Activated CD4-positive, alpha-beta T cell treated with anti-CD3 and anti-CD28 coated beads, Interleukin-2, amount 50 U/mL, for 16 hours (primary cell): ENCODE measurements at regions not wholly inside any gene's neighbourhood (a gene's known extent, or its start where the extent isn't known, plus 50 kb on each side); places are given as distances from the start of the nearest gene placed in this dataset.
"Not testable (repeated sequence)": the region's sequence is repeated elsewhere in the genome, so short reads cannot be mapped to it uniquely, and the experiment has no call there.

Source experiments
- DNase-seq: peaks from one replicate; pipeline ENCODE4 v3.0.0-alpha.2; 2020

DNA sequence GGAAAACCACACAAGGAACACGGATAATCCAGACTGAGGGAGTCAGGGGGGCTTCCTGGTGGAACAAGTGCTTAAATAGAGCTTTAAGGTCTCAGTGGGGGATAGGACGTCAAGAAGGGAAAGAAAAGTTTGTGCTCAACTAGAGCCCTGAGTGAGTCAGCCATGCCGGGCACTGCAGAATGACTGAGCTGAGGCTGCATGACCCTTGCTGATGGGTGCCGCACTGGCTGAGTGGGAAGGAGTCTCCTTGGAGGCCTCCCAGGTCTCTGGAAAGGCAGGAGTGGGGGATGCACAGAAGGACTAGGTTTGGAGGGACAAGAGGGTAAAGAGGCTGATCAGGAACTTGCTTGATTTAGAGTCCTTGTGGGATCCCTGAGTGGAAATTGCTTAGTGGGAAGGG, 150.3 kb downstream of the RPLP1 start:
- no peak for DNase-seq

DNA sequence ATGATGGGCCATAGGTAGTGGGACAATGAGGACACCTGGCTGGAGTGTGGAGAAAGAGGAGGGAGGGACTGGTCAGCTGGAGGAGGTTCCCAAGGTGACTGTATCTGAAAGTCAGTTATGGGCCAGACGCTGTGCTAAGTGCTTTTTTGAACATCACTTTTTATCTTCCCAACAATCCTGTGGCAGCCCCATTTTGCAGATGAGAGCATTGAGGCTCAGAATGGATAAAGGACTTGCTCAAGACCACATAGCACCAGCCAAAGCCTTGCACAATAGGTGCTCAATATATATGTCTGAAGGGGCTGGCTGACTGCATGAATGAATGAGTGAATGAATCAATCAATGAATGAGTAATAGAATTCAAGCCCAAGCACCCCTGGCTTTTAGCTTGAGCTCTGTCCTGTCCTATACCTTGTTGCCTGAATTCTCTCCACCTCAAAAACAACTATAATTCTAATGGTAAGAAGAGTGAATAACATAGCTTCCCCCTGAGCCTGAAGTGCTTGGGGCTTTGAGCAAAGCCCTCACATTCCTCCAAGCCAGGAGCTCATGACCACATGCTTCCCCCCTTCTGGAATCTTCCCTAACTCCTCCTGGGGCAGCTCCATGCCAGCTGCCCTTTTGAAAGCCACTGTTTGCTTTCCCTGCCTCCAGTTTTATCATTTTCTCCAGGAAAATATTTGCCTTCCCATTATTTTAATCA, 150.9 kb downstream of the RPLP1 start:
- DNase-seq = no peak

DNA sequence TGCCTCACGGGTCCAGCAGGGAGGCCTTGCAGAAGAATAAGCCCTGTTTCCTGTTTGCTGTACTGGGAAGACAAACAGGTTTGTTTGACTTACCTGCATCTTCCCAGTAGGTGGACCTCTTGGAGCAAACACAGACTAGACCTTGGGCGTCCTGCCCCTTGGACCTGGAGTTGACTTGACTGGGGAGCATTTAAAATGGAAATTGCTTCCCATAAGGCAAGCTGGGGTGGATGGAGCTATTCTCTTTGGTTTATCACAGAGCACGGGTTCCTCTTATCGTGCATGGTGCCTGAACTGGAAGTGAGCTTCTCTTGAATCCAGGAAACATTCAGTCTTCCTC, 151.4 kb downstream of the RPLP1 start:
- no peak for DNase-seq

DNA sequence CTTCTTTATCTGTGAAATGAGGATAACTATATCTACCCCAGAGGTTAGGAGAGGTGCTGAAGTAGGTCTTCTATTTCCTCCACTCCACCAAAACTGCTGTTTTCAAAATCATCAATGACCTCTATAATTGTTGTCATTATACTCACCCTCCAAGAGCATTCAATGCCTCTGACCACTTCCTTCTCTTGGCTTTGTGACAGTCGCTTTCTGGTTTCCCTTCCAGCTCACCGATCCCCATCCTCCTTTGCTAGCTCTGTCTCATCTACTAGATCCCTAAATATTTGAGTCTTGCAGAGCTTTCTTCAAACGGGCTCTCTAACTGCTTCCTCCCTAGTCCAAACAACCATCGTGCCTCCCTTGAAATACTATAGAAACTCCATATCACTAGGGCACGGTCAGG, 153.5 kb downstream of the RPLP1 start:
- DNase-seq = no peak

DNA sequence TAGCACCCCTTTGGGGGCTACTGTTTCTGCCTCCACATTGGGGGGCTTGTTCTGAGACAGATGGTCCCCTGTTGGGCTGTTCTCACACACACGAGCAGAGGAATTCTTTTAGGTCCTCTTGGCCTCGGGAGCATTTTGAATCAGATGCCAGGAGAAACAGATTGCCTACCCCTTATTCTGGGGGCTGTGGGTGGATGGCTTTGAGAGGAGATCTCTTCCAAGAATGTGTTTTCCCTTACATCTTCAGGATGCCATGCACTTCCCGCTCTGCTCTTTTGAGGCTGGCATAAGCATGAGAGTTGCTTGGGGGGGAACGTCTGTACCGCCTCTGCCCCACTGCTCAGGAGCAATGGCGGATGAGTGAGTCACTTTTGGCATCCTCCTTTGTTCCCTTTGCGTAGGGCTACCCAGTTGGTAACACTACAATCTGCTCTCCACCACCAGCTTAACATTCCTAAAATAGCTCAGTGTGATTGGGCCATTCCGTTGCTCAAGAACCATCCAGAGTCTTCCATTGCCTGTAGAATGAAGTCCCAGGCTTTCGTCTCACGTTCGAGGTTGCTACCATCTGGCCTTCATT, 154.4 kb downstream of the RPLP1 start:
- DNase-seq = no peak

DNA sequence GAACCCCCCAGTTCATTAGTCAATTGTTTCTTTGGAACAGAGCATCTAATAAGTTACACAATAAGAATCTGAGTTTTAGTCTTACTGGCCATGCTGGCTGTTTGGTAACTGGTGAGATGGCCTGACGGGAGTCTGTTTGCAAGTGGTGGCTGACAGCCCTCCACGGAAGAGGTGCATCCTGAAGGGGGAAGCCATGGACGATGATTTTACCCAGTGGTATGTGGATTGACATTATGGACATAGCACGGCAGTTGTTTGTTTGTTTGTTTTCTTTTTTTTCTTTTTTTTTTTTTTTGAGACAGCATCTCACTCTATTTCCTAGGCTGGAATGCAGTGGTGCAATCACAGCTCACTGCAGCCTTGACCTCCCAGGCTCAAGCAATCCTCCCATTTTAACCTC, 156.0 kb downstream of the RPLP1 start:
- no peak for DNase-seq

DNA sequence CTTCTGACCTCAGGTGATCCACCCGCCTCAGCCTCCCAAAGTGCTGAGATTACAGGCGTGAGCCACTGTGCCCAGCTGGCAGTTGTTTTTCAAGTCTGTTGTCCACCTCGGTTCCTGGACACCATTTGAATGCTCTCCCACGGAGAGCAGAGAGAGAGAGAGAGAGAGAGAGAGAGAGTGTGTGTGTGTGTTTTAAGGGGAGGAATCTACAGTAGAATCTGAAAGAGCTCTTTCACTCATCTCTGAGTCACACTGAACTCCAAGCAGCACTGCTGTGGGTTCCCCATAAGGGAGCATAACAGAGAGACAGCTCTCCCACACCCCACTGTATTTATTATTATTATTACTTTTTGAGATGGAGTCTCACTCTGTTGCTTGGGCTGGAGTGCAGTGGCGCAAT, 156.6 kb downstream of the RPLP1 start:
- DNase-seq = no peak

DNA sequence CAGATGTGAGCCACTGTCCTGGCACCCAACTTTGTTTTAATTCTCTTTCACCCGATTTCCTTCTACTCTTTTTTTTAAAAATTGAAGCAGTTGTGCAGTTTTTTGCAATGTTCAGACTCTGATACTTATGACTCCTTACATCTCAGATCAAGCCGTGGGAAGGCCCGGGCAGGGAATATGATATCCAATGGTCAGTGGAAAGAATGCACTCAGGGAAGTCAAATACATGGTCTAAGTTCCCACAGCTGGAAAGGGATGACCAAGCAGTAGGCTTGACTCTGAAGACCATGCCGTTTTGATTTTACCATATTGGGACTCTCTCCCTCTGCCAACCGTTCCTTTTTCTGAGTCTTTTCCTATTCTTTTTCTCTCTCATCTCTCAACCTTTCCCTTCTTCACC, 157.2 kb downstream of the RPLP1 start:
- DNase-seq = no peak

DNA sequence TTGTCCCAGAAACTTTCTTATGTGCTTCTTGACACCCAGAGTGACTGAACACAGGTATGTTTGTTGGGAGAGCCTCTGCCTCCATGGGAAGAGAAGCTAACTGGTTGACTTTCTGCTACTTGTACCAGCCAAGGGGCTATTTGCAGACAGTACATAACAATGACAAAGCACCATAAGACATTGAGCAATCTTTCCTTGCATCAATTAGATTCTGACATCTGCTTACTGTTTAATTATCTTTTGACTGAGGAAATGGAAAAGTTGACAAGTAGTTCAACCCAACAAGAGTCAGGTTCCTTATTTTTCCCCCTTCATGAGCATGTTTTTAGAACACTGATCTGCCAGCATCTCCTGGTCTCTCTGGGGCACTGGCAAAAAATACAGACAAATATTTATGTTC, 157.7 kb downstream of the RPLP1 start:
- no peak for DNase-seq

DNA sequence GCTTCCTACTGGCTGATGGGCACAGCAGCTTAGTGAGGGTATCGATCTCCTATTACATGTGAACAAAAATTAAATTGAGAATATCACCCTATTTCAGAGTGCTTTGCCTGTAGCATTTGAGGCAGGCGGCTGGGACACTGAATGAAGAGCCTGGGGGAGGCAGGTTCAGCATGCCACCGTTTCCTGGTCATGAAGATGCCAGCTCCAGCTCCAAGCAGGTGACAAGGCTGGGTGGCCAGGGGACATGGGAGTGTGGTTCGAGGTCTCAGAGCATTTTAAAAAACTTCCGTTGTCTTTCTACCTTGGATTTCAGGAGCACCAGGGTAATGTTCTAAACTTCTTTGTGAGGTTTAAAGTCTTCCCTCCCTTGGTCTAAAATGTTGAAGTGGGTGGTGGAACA, 158.2 kb downstream of the RPLP1 start:
- no peak for DNase-seq

DNA sequence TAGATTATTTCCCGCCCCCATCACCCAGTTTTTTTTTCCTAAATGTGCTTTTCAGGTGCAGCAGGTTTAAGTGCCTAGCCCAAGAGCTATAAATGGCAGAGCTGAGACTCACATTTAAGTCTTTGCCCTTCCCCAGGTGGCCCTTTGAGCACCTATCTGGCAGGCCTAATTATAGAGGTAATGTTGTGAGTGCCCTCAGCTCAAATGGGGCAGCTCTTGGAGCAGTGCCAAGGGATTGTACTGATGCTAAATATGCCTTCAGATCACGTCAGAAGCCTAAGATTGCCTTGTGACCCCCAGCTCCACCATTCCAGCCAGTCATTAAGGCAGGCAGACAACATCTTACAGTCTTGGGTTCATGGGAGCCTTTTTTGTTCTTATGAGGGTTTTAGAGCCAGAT, 159.5 kb downstream of the RPLP1 start:
- DNase-seq = no peak

DNA sequence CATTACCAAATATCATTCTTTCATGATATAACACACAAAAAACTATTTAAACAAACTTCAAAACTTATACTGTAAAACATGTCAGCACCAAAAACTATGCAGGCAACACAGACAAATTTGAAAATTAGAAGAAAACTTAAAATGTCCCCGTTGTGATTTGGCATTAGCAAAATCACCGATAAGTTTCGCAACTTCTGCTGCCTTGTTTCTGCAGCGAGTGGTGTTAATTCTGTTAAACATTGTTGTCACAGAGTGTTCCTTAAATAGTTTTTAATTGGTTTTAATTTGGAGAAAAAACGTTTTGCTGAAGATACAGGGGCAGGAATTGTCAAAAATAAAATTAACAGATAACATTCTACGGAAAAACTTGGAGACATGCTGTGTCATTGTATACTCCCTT, 160.6 kb downstream of the RPLP1 start:
- DNase-seq = no peak

DNA sequence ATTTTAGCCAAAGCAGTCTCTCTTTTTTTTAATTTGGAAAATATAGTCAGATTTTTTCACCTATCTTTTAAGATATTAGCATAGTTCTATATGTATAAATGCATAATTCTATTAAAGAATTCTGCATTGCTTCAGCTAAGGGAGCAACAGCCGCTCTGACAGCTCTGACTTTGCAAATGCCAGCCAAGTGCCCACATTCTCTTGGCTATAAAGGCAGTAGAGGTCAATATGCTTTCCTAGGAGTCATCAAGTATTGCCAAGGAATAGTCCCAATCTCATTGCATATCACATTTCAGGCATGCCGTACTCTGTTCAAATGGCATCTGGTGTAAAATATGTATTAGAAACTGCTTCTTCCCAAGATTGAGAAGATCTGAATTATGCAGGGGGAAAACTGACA, 161.4 kb downstream of the RPLP1 start:
- no peak for DNase-seq

DNA sequence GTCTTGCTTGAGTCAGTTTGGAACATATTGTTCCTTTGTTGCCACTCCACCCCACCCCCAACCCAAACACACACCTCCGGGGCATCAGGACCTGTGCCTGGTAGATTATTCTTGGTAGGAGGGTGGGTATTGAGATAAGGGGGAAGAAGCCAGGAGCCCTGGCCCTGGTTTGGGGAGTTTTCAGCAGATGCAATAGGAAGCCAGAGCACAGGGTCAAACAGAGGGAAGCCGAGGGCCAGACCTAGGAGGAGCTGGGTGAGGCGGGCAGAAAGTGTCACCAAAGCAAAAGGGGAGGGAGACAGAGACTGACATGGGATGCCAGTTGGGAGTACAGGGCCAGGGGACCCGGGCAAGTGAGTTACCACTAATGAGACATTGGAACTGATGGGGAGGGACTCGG, 163.1 kb downstream of the RPLP1 start:
- no peak for DNase-seq

DNA sequence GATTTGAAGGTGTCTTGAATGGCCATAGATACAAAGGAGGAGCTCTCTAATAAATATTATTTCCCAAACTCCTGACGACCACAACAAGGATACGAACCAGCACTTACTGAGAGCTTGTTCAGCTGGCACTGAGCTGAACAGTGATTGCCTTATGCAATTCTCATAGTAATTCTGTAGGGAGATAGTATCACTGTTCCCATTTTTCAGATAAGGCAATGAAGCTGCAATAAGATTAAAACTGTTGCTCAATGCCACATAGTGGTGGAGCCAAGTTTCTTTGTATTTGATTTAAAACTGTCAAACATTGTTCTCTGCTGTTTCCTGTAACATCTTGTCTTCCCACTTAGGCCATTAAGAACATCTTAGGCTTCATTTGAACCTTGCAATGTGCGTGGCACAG, 163.9 kb downstream of the RPLP1 start:
- DNase-seq = no peak

DNA sequence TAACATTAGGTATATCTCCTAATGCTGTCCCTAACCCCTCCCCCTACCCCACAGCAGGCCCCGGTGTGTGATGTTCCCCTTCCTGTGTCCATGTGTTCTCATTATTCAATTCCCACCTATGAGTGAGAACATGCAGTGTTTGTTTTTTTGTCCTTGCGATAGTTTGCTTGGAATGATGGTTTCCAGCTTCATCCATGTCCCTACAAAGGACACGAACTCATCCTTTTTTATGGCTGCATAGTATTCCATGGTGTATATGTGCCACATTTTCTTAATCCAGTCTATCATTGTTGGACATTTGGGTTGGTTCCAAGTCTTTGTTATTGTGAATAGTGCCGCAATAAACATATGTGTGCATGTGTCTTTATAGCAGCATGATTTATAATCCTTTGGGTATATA, 164.5 kb downstream of the RPLP1 start:
- not testable (repeated sequence) for DNase-seq

DNA sequence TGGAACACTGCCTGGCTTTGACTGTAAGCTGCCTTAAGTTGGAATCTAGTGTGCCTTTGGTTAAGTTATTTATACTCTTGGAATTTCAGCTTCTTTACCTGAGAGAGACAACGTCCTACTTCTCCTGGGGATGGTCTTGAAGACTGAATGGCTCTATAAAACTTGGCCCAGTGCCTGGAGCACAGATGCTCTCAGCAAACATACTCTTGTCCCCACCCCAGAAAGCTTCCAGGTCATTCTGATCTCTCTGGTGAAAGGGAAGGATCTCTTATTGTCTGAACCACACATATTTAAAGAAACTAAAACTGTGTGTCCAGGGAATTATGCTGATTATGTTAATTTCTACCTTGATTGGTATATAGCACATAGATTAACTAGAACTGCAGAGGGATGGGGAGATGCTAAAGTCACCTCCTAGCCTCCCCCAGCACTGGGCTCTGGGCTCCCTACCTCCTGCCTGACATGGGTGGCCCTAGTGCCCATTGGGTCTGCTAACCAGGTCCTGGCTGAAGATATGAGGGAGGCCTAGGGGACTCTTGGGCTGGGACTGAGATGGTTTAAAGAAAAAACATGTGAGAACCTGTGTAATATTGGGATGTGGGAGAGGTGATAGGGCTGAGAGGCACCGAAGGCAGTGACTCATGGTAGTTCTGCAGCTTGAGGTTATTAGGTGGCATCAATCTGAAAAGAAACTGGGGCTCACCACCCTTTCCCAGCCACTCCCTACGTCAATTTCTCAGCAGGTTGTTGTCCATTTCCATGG, 171.0 kb downstream of the RPLP1 start:
- DNase-seq = no peak

DNA sequence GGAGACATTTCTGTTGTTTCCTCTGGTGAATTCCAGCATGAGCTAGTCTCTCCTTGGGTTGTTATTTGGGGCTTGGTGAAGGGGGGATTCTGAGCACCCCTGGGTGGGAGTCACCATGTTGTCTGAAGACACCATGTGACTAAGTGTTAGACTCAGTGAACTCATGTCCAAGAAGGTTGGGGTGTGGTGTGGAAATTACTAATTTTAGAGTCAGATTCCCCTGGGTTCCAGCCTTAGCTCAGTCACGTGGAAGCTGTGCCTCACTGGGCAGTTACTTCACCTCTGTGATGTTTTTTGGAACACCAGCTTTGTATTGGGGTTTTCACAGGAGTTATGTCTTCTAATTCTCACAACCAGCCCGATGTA, 171.5 kb downstream of the RPLP1 start:
- no peak for DNase-seq

DNA sequence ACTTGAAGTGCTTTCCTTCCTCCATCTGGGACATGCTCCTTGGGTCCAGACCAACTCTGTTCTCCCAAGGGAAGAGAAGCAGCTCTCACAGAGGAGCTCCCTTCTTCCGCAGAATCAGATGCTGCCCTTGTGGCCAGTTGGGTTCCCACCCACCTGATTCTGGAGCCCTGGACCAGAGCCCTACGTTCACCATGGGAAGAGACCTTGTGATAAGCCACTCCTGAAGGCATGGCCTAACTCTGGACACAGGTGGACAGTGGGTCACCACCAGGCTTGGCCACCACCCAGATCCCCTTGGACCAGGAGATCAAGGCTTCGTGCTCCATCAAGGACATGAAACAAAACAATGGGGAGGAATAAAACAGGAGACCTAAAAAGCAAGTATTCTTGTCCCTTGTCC, 172.2 kb downstream of the RPLP1 start:
- DNase-seq = no peak

DNA sequence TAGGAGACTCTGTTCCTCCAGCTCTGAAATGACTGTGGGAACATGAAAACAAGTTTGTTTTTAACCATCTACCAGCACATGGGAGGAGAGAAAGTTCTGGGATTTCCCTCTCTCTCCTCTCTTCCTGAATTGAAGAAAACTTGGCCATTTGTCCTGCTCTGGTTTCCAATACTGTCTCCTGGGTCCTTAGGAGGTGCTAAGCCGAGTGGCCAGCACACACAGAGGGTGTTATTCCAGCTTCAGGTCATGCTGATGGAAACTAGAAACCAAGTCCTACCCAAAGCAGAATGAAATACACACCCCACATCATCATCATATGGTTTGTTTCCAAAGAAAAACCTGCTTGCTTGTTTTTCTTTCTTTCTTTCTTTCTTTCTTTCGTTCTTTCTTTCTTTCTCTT, 172.7 kb downstream of the RPLP1 start:
- no peak for DNase-seq

DNA sequence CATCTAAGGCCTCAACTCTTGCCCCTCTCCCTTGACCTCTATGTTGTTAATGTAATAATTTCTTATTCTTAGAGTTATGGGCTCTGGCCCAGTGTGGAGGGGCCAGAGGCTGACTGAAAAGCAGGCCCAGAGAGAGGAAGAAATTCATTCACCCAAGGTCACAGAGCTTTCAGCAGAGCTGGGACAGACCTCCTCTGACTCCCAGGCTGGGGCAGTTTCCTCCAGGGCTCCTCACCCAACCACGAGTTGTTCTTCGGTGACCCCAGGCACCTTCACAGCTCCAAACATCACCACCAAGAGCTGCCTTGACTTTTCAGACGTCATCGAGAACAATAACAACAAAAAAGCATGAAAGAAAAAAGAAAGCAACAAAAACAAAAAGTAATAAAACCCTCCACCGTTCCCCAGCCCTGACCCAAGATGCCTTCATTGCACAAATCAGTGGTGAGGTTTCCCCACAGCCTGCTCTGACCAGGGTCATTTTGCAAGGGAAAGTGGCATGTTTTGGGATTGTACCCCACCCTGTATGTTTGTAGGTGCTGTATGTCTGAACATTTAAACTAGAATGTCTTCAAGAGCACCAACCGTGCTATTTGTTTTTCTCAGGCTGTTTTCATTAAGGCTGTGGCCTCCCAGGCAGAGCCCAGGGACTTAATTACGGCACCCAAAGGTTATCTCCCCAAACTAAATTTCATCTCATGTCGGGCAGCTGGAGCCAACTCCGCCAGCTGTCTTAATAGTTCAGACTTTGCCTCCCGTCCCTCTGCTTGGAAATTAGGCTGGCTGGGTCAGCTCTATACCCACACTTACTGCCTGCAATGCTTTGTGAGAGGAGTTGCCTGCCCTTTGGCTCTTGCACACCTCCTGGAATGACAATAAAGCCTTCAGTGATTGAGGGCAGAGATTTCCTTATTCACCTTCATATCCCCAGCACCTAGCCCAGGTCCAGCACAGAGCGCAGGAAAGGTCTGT, 173.8 kb downstream of the RPLP1 start:
- DNase-seq = no peak

DNA sequence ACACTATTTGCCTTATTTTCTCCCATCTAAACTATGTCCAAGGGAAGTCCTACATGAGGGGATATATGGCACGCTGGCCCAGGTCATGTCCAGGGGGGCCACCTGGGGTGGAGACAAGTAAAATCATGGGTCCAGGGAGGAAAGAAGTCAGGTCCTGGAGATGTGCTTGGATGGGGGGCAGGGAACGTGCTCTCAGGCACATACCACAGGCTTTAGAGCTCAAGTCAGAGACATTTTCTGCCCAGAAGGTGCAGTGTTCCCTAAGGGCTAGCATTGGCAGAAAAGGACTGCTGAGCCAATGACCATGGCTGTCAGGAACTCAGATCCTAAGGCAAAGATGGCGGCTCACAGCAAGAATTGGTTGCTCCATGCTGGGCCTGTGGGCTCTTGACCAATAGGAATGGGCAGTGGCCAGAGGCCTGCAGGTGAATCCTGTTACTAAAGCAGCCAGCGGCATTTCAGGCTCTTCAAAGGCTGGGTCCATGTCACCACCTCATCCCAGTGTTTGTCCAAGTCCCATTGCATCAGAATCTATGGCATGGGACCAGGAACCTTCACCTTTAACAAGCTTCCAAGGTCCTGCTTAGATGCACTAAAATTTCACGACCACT, 175.0 kb downstream of the RPLP1 start:
- DNase-seq = no peak
